ENCODE measurements at regions not wholly inside any gene's neighbourhood (a gene's known extent, or its start where the extent isn't known, plus 50 kb on each side); places are given as distances from the start of the nearest gene placed in this dataset.

DNA sequence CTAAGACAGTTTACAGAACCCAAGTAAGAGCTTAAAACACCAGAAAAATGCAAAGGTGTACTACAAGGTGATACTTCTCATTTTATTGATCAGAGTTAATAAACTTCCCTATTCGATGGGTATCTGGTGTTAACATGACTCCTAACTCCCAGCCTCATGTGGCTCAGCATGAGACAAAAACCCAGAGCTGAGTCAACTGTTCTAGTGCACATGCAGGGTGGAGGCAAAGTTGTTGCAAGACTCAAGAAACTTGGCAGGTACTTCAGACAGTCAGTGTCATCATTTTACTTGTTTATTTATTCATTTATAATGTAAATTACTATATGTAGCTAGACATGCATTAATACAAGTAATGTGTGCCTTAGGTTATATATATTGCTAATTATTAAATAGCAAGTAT, 216.6 kb upstream of the DSEL start:
- no peak for TF ChIP-seq YY1 (IDR thresholded peaks at IDR 0.05)
- TF ChIP-seq GABPA (IDR thresholded peaks at IDR 0.05 in 1 of 2, conservative IDR thresholded peaks at IDR 0.05 in 1 of 2) = no peak
- TF ChIP-seq, protein P1, sequence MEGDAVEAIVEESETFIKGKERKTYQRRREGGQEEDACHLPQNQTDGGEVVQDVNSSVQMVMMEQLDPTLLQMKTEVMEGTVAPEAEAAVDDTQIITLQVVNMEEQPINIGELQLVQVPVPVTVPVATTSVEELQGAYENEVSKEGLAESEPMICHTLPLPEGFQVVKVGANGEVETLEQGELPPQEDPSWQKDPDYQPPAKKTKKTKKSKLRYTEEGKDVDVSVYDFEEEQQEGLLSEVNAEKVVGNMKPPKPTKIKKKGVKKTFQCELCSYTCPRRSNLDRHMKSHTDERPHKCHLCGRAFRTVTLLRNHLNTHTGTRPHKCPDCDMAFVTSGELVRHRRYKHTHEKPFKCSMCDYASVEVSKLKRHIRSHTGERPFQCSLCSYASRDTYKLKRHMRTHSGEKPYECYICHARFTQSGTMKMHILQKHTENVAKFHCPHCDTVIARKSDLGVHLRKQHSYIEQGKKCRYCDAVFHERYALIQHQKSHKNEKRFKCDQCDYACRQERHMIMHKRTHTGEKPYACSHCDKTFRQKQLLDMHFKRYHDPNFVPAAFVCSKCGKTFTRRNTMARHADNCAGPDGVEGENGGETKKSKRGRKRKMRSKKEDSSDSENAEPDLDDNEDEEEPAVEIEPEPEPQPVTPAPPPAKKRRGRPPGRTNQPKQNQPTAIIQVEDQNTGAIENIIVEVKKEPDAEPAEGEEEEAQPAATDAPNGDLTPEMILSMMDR (IDR thresholded peaks at IDR 0.05; ENCODE audit: low read depth, low read length, missing input control) = no peak
- TF ChIP-seq, protein P2, sequence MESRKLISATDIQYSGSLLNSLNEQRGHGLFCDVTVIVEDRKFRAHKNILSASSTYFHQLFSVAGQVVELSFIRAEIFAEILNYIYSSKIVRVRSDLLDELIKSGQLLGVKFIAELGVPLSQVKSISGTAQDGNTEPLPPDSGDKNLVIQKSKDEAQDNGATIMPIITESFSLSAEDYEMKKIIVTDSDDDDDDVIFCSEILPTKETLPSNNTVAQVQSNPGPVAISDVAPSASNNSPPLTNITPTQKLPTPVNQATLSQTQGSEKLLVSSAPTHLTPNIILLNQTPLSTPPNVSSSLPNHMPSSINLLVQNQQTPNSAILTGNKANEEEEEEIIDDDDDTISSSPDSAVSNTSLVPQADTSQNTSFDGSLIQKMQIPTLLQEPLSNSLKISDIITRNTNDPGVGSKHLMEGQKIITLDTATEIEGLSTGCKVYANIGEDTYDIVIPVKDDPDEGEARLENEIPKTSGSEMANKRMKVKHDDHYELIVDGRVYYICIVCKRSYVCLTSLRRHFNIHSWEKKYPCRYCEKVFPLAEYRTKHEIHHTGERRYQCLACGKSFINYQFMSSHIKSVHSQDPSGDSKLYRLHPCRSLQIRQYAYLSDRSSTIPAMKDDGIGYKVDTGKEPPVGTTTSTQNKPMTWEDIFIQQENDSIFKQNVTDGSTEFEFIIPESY (IDR thresholded peaks at IDR 0.05) = no peak
- TF ChIP-seq RXRA (IDR thresholded peaks at IDR 0.05) = no peak
- no peak for TF ChIP-seq SP1 (IDR thresholded peaks at IDR 0.05)

Data from liver (tissue), 3 donors.